Cardiac fibroblast (primary cell): ENCODE measurements at regions not wholly inside any gene's neighbourhood (a gene's known extent, or its start where the extent isn't known, plus 50 kb on each side); places are given as distances from the start of the nearest gene placed in this dataset.

Experiments
- DNase-seq, 2 donors: peaks; one replicate each; pipeline versions ENCODE4 v3.0.0 to v3.0.0-alpha.2; 2010; ENCODE audit warnings: low read depth in 2 of 2
- H3K4me3 ChIP-seq, 2 donors: replicated peaks in 1 of 2; 1 replicate in 1 of 2; 2 replicates in 1 of 2; pipeline ENCODE4 v1.5.1; 2011; ENCODE audit warnings: low read depth in 2 of 2, low read length in 2 of 2, mild to moderate bottlenecking in 2 of 2, moderate library complexity in 1 of 2
- TF ChIP-seq, protein P1 (sequence below): IDR thresholded peaks from one replicate; pipeline ENCODE4 v1.5.1; 2011; ENCODE audit warnings: low read depth, mild to moderate bottlenecking, low read length, inconsistent platforms

DNA sequence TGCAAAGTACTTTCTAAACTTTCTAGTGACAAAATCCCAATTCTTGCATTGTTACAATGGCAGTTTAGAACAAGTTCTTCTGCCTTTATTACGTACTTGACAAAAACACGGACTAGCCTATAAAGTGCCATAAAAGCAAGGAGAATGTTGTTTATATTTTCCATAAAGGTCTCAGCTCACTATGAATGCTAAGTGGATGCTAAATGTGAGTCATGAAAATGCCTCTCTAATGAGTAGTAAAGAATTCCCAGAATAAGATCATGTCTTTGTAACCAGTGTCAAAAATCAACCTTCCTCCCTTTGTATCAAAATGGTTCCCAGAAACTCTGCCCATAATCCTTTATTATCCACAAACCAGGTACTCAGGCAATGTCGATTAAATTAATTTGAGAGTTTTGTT lies 539.8 kb upstream of the SLIT2 start:
- H3K4me3 ChIP-seq: no peak overlapping the region
- DNase-seq: peak; percentile 48 to 65
- TF ChIP-seq, protein P1, sequence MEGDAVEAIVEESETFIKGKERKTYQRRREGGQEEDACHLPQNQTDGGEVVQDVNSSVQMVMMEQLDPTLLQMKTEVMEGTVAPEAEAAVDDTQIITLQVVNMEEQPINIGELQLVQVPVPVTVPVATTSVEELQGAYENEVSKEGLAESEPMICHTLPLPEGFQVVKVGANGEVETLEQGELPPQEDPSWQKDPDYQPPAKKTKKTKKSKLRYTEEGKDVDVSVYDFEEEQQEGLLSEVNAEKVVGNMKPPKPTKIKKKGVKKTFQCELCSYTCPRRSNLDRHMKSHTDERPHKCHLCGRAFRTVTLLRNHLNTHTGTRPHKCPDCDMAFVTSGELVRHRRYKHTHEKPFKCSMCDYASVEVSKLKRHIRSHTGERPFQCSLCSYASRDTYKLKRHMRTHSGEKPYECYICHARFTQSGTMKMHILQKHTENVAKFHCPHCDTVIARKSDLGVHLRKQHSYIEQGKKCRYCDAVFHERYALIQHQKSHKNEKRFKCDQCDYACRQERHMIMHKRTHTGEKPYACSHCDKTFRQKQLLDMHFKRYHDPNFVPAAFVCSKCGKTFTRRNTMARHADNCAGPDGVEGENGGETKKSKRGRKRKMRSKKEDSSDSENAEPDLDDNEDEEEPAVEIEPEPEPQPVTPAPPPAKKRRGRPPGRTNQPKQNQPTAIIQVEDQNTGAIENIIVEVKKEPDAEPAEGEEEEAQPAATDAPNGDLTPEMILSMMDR: no peak

DNA sequence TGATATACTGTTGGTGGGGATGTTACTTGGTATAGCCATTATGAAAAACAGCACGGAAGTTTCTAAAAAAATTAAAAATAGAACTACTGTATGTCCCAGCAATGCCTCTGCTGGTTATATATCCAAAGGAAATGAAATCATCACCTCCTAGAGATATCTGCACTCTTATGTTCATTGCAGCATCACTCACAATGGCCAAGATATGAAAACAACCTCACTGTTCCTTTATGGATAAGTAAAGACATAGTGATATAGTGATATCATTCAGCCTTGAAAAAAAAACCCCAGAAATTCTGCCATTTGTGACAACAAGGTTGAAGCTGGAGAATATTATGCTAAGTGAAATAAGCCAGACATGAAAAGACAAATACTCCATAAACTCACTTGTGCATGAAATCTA lies 543.8 kb upstream of the SLIT2 start:
- H3K4me3 ChIP-seq: no peak overlapping the region
- peak in 1 of 2 donors; percentile 28 for DNase-seq
- TF ChIP-seq, protein P1: no peak

DNA sequence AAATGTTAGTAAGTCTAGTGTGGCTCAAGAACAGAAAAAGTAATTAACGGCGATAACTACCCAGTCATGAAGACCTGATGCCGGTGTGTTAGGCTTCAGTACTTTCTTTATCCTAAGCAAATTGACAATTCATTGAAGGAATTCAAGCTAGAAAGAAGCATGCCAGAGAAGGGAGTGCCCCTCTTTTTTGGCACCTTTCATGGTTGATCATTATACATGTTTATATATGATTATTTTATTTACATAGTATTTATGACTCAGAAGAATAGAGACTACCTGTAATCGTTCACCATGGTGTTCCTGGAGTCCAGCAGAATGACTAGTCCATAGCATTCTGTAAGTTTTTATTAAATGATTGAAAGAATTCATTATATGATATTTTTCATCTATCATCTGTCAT lies 548.3 kb upstream of the SLIT2 start:
- H3K4me3 ChIP-seq: no peak overlapping the region
- DNase-seq: no peak
- TF ChIP-seq, protein P1: no peak

DNA sequence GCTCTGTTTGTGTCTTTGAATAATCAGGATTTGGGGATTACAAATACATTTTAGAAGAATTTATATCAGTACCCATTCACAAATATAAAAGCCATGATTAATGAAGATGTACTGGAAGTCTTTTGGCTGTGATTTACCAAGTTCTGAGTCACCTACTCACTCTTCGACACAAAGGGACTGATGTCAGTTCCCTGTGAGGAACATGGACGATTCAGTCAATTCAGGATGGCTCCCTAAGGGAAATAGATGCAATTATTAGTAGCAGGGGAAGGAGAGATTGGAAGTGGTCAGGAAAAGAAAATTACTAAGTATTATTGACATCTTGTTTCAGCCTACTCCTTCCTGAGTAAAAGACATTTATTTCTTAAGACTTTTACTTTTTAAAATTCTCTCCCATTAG lies 550.7 kb upstream of the SLIT2 start:
- DNase-seq: peak in 1 of 2 donors; percentile 61
- no peak overlapping the region for H3K4me3 ChIP-seq
- TF ChIP-seq, protein P1: no peak

DNA sequence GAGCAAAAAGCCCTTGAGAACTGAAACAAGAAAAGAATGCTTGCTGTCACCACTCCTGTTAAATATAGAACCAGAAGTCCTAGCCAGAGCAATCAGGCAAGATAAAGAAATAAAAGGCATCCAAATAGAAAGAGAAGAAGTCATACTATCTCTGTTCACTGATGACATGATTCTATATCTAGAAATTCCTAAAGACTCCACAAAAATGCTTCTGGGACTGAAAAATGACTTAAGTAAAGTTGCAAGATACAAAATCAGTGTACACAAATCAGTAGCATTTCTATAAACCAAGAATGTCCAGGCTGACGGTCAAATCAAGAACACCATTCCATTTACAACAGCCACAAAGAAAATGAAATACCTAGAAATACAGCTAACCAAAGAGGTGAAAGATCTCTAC lies 552.7 kb upstream of the SLIT2 start:
- no peak overlapping the region for H3K4me3 ChIP-seq
- TF ChIP-seq, protein P1: no peak
- DNase-seq: peak in 1 of 2 donors; percentile 48

DNA sequence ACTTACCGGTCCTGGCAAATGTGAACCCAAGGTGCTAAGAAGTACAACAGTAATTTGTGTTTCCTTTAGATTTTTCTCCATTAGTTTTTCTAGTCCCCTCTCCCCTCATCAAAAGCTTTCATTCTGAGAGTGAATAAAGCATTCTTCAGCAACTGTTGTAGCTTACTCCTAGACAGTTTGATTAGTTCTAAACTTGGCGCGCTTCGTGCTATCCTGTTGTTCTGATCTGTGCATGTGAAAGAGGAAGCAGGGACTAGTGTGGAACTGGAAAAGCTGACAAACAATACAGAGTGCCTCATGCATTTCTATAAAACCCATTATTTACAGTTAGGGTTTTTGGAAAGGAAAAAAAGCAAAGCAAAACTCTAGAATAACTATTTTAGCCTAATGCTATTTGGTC lies 556.9 kb upstream of the SLIT2 start:
- DNase-seq: no peak
- TF ChIP-seq, protein P1: no peak
- H3K4me3 ChIP-seq: no peak overlapping the region

DNA sequence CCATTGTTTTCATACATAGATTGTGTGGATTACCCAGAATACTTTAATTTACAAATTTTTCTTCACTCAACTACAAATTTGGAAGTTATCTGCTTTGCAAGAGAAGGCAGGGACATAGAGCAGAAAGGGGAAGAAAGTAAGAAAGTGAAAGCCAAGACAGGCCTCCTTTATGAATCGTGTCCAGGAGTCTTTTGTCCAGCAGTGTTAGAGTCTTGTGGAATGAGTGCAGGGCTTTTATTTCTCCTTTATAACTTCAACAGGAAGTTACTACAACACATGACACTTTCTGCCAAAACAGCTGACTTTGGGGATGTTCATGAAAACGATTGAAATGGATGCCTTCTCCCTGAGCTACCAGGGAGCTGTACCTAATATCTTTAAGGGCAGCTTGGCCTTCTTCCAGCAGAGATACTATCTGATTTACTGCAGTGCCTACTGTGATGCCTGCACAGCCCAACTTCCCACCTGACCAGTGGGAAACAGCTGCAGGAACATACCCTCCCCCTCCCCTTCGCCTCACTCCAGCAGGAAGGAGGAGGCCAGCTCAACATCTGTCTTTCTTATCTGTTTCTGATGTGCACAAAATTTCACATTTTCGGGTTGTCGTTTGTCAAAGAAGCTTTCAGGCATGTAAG lies 557.7 kb upstream of the SLIT2 start:
- TF ChIP-seq, protein P1: no peak
- H3K4me3 ChIP-seq: no peak overlapping the region
- peak; percentile 29 to 52 for DNase-seq
